Nephron (organoid): ENCODE measurements at regions not wholly inside any gene's neighbourhood (a gene's known extent, or its start where the extent isn't known, plus 50 kb on each side); places are given as distances from the start of the nearest gene placed in this dataset.
A peak's percentile ranks its signal among the peaks of the same experiment; 100 is the strongest.

ENCODE experiments used
- H3K27ac Mint-ChIP-seq, 3 experiments: 2 replicates each; pipeline ENCODE4 v1.8.0; 2020; ENCODE audit warnings: mixed read lengths in 3 of 3, mild to moderate bottlenecking in 2 of 3, moderate library complexity in 1 of 3
- H3K27me3 Mint-ChIP-seq: 2 replicates; pipeline ENCODE4 v1.8.0; 2021; ENCODE audit warnings: low read depth, mild to moderate bottlenecking, moderate library complexity, mixed read lengths
- H3K36me3 Mint-ChIP-seq: 2 replicates; pipeline ENCODE4 v1.8.0; 2020; ENCODE audit warnings: low read depth, mixed read lengths
- H3K4me1 Mint-ChIP-seq: 2 replicates; pipeline ENCODE4 v1.8.0; 2020; ENCODE audit warnings: mixed read lengths
- H3K4me3 Mint-ChIP-seq, 3 experiments: 2 replicates each; pipeline ENCODE4 v1.8.0; 2020; ENCODE audit warnings: mild to moderate bottlenecking in 3 of 3, mixed read lengths in 3 of 3, moderate library complexity in 2 of 3
- H3K9me3 Mint-ChIP-seq: 2 replicates; pipeline ENCODE4 v1.8.0; 2020; ENCODE audit warnings: mixed read lengths
- CTCF ChIP-seq, 3 experiments: fragments of 200-600 bp; sonication (generic); IDR thresholded peaks; one replicate each; pipeline ENCODE4 v1.5.0; 2021; ENCODE audit warnings: antibody characterized with exemption in 3 of 3; ENCODE audit not compliant: unreplicated experiment in 3 of 3

GRCh38 chr1:220368352-220369265 lies 96.4 kb upstream of the RAB3GAP2 start:
- Mint-ChIP-seq H3K9me3 (no peaks in the 10 kb centered on the region), H3K4me3 (peak overlapping the region in 1 of 3 experiments; percentile 14), H3K4me1 (peaks cover 31% of the 10 kb centered on the region), H3K27ac (peak overlapping the region; percentile 77 to 95 (median 85)), H3K27me3 (no peaks in the 10 kb centered on the region), H3K36me3 (no peaks in the 10 kb centered on the region)
- TF ChIP-seq CTCF (IDR thresholded peaks at IDR 0.05; ENCODE audit: unreplicated experiment in 3 of 3): no peak

GRCh38 chr1:220367833-220368232 lies 95.6 kb upstream of the RAB3GAP2 start:
- H3K27ac Mint-ChIP-seq: peak overlapping the region in 1 of 3 experiments; percentile 95
- H3K4me1 Mint-ChIP-seq: peaks cover 39% of the 10 kb centered on the region
- no peaks in the 10 kb centered on the region for H3K36me3 Mint-ChIP-seq
- H3K9me3 Mint-ChIP-seq: no peaks in the 10 kb centered on the region
- no peak overlapping the region for H3K4me3 Mint-ChIP-seq
- no peak for TF ChIP-seq CTCF (IDR thresholded peaks at IDR 0.05; ENCODE audit: unreplicated experiment in 3 of 3)
- H3K27me3 Mint-ChIP-seq: no peaks in the 10 kb centered on the region

GRCh38 chr1:220366269-220366668 lies 94.0 kb upstream of the RAB3GAP2 start:
- no peaks in the 10 kb centered on the region for H3K36me3 Mint-ChIP-seq
- no peak overlapping the region for H3K27ac Mint-ChIP-seq
- no peak overlapping the region for H3K4me3 Mint-ChIP-seq
- no peak for TF ChIP-seq CTCF (IDR thresholded peaks at IDR 0.05; ENCODE audit: unreplicated experiment in 3 of 3)
- H3K9me3 Mint-ChIP-seq: no peaks in the 10 kb centered on the region
- peaks cover 40% of the 10 kb centered on the region for H3K4me1 Mint-ChIP-seq
- no peaks in the 10 kb centered on the region for H3K27me3 Mint-ChIP-seq

- no peaks in the 10 kb centered on the region for H3K9me3 Mint-ChIP-seq
- no peak overlapping the region for H3K4me3 Mint-ChIP-seq
- H3K27me3 Mint-ChIP-seq: no peaks in the 10 kb centered on the region
- H3K27ac Mint-ChIP-seq: peak overlapping the region in 1 of 3 experiments; percentile 14
- H3K4me1 Mint-ChIP-seq: peaks cover 16% of the 10 kb centered on the region
- no peak for TF ChIP-seq CTCF (IDR thresholded peaks at IDR 0.05; ENCODE audit: unreplicated experiment in 3 of 3)
- H3K36me3 Mint-ChIP-seq: no peaks in the 10 kb centered on the region
These were observed 91.1 kb upstream of the RAB3GAP2 start for GRCh38 chr1:220363196-220363837.

GRCh38 chr1:220356981-220357850 lies 85.0 kb upstream of the RAB3GAP2 start:
- no peaks in the 10 kb centered on the region for H3K36me3 Mint-ChIP-seq
- no peak overlapping the region for H3K4me3 Mint-ChIP-seq

More at GRCh38 chr1:220356981-220357850, 85.0 kb upstream of the RAB3GAP2 start:
- H3K27me3 Mint-ChIP-seq: no peaks in the 10 kb centered on the region
- H3K9me3 Mint-ChIP-seq: no peaks in the 10 kb centered on the region
- TF ChIP-seq CTCF (IDR thresholded peaks at IDR 0.05; ENCODE audit: unreplicated experiment in 3 of 3): no peak
- no peaks in the 10 kb centered on the region for H3K4me1 Mint-ChIP-seq
- H3K27ac Mint-ChIP-seq: no peak overlapping the region
